DMS 273 (cell line): ENCODE measurements at regions not wholly inside any gene's neighbourhood (a gene's known extent, or its start where the extent isn't known, plus 50 kb on each side); places are given as distances from the start of the nearest gene placed in this dataset.

Source experiments
- DNase-seq: peaks from one replicate; lab custom pipeline; 2025; ENCODE audit not compliant: unreplicated experiment; lab: John Stamatoyannopoulos, UW

DNA sequence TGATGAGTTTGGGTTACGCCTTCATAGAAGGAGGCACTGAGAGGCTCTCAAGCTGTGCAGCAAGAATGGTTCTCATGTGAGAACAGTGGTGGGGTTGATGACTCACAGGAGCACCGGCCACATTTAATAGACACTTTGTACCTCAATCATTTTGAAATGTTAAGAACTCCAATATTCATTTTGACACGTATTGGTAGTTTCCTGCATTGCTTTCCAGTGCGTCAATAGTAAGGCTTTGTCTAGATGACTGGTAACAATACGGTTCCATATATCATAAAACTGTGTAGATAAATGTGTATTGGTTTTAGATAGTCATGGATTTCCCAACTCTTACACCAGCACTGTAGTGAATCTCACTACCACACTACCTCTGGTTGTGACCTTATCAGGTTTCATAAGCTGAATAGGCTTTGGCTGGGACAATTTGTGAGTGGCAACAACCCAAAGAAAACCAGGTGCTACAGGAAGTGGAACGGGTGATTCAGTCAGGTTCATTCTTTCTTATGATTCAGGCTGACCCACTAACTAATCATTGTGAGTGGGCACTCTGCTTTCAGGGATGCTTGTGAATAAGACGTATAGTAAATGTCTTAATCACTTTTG is 362.6 kb downstream of the KLF5 start:
- DNase-seq, result no peak

GRCh38 chr13:73419186-73419585 is 360.4 kb downstream of the KLF5 start:
- no peak for DNase-seq

- peak; percentile 2 for DNase-seq
These were observed 358.3 kb downstream of the KLF5 start for GRCh38 chr13:73417012-73417615.

DNA sequence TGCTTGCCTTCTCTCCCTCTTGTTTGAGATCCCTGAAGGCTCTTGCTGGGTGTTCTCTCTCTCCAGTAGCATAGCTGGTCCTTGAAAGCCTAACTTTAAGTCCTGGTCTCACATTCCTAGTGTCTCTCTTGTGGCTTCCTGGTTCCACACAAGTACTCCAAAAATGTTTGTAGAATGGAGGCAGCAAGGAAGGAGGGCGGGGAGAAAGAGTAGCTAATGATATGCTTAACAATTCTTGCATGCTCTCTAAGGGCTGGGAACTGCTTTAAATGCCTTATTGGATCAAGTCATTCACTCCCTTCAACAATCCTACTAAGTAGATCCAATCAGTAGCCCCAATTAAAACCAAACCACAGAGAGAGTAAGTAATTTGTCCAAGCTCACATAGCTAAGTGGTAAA is 357.3 kb downstream of the KLF5 start:
- no peak for DNase-seq

DNA sequence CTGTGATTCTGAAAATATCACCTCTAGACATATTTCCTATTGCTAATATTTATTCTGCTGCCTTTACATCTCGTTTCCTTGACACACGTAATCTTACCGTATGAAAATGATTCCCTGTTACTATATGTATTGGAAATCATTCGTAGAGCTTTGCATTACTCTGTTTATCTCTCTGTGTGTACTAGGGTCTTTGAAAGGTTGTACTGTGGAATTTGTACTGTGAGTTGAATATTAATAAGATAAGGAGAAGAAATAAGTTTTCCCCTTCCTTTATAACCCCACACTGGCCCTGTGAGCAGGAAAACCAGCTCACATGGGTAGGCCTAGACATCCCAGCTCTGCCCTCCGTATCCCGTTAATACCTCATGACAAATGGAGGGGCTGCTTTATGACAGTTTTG is 354.9 kb downstream of the KLF5 start:
- DNase-seq, result no peak

DNA sequence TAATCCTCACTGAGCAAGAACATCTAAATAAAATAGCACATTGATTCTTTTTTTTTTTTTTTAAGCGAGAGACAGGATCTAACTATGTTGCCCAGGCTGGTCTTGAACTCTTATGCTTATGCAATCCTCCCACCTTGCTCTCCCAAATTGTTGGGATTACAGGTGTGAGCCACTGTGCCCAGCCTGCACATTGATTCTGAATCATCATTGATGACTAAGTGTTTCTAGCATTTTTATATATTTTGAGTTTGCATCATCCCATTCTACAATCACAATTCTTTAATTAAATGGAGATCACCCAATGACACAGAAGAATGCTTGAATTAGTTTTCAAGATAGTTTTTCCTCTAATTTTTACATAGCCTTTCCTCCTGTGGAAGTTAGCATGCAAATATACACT is 354.1 kb downstream of the KLF5 start:
- no peak for DNase-seq

DNA sequence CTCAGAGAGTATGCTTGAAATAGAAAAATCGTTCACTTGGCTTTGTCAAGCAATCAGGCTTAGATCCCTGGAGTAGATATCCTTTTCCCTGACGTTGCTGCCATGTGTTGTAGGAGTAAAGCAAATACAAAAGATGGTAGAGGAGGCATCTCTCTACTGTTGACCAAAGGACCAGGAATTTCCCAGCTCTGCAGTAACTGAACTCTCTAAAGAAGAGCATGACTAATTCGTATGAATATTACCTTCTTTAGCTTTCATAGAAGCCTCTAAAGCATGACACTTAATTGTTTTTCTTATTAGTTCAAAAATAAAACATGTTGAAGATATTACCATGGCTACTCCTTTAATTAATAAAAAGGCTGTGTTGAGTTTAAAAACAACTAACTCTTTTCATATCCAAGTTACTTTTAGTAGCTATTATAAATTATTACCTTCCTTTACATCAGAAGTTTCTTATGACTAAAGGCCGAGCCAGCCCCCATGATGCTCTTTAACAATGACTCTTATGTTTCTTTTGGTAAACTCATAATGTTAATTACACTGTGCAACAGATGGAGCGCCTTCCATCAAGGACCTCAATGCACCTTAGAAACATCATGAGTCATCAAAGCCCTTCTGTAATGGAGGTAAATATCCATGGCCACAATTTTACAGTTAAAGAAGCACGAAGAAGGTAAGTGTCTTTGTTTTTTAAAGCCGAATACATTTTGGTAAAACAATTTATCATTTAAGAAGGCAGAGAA is 352.4 kb downstream of the KLF5 start:
- peak; percentile 64 for DNase-seq

DNA sequence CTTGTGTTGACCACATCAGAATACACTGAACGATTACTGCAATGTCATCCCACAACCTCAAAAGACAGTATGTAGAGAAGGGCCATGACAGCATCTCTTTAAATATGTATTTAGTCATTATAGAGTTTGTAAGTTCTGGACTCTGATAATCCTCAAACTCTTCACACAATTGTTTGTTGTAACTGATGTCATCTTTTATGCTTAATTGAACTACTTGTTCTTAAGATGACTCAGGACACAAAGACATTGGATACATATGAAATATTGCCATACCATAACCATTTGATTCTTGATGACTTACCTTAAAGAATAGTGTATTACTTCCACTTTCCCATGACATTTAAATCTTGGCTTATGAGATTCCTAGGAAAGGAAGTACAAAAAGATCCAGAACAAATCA is 347.6 kb downstream of the KLF5 start:
- no peak for DNase-seq

DNA sequence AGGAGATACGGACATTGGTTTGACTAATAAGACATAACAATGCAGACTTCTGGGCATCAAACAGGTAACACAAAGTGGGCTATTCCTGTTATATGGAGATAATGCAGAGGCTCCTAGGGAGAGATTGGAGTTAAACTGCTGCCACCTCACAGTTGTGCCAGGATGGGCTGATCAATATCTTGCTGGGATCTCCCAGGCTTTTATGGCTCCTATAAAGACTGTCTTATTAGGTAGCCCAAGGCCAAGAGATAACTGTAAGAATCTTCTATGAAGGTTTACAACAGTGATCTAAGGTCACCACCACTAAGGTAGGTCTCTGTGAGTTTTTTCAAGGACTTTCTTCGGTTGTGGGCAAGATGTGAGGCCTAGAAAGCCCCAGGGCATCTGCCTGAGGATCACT is 345.8 kb downstream of the KLF5 start:
- DNase-seq, result no peak

DNA sequence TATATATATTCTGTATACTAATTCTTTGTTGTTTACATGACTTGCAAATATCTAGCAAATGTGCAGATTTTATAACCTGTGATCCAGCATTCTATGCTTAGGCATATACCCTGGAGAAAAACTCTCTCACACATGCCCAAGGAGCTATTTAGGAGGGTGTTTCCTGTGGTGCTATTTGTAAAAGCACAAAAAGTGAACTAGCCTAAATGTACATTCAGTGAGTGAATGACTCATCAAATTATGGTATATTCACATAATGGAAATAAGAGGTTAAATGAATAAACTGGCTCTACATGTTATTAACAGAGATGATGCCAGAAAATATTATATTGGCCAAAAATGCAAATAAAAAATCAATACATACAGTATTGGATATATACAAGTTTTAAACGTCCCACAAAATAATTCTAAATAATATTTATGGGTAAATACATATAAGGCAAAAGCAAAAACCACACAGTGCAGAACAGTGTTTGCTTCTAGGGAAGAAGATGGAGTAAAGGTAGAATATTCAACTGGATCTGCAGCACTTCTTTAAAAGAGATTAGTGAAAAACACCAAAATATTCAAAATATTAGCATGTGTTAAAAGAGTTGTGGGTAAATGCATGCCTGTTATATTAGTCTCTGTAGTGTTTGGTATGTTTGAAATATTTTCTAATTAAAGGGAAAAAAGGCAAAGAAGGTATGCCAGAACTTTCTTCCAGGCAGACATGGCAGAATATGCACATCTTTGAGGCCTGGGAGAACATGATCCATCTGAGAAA is 344.7 kb downstream of the KLF5 start:
- no peak for DNase-seq

DNA sequence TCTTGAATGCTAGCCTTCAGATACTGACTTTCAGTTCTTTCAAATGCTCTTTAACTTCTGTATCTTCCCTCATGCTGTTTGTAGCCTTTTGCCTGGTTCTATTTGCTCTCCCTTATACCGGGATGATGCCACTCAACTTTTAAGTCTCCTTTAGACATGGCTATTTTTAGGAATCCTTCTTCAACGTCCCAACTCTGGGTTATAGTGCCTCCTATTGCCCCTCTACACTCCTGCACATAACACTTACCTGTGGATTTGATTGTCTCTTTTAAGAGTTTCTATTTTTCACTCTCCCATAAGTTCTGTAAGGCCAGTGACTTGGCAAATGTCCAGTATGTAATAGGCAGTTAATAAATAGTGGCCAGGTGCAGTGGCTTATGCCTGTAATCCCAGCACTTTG is 343.0 kb downstream of the KLF5 start:
- DNase-seq, result no peak

DNA sequence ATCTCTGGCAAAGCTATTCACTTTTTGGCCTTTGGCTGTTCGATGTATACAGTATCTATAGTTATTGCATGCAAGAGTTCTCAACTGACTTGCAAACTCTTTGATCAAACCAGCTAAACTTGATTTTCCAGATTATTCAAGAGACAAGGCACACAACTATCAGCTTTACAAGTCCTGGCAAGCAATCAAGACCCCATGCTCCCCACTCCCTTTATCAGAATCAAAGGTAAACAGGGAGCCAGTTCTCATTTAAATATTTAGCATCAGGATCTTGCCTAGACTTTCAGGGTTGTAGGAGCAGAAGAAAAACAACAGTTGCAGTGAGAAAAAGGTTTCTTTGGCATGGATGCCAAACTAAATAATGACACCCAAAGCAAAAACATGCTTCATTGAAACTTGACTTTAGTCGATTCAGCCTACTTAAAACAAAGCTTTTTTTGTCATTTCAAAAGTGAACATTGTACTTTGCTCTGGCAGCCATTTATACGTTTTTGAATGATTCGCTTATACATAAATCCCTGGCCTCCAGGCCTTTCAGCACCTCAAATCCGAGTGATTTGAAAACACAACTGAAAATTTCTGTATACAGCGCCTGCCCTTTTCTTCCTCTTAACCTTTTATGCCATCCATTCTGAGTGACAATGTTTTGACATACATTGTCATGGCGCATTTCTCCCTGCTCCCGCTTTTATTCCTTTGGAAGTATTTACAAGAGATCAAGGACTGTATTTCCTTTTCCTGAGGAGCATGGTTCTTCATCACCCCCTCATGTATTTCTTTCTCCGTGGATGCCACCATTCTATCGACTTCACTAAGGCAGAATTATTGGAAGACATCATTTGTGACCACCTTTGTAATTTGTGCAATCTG is 340.8 kb downstream of the KLF5 start:
- DNase-seq, result no peak

DNA sequence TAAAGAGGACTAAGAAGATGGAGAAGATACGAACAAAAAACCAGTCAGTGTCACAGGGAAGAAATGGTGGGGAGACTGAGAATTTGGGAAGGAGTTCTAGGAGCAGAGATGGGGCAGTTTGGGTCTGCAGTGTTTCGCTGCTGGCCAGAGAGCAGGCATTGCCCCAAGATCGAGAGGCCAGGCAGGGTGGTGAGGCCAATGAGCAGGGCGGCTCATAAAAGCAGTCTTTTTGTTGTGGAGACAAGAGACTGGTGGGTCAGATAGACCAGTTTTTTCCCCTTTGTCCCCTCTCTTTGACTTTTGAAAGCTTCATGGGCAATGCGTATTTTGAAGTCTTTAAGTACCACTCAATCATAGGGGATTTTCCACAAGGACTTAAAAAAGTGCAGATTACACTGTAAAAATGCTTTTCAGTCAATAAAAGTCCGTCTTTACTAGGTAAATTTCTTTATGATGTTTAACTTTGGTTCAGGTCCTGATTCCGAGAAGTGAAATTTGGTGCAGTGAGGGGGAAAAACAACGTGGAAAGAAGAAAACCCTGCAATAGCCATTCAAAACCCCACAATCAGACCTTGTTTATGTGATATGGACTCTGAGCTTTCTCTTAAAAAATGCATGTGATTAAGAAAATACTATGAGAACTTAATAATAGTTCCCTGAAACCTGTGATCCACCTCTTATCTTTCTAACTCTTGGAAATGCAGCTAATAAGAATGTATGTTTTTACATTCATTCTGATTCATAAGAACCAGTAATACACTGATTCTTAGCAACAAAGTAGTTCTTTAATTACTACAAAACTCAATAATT is 338.9 kb downstream of the KLF5 start:
- DNase-seq, result no peak

- no peak for DNase-seq
These were observed 335.3 kb downstream of the KLF5 start for GRCh38 chr13:73394066-73394465.

- no peak for DNase-seq
These were observed 331.3 kb downstream of the KLF5 start for GRCh38 chr13:73390100-73390499.

DNA sequence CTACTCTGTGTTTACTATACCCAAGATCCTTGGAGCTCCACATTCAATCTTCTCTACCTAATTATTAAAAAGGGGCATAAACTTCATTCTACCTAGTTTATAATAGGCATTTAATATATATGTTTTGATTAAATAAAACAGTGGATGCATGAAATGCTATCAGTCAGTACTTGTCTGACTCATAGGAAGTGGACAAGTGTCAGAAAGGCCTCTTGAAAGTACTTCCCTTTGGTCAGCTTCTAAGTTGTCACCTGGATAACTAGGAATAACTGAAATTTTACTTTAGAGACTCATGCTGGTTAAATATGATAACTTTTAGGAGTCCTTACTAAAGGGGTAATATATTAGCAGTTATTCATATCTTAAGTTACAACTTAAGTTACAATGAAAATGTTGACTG is 329.8 kb downstream of the KLF5 start:
- no peak for DNase-seq

- DNase-seq, result no peak
These were observed 328.5 kb downstream of the KLF5 start for GRCh38 chr13:73387318-73387717.

GRCh38 chr13:73385848-73386247 is 327.0 kb downstream of the KLF5 start:
- DNase-seq, result no peak

GRCh38 chr13:73372666-73373627 is 314.1 kb downstream of the KLF5 start:
- DNase-seq, result no peak
